ENCODE measurements at regions not wholly inside any gene's neighbourhood (a gene's known extent, or its start where the extent isn't known, plus 50 kb on each side); places are given as distances from the start of the nearest gene placed in this dataset.

DNA sequence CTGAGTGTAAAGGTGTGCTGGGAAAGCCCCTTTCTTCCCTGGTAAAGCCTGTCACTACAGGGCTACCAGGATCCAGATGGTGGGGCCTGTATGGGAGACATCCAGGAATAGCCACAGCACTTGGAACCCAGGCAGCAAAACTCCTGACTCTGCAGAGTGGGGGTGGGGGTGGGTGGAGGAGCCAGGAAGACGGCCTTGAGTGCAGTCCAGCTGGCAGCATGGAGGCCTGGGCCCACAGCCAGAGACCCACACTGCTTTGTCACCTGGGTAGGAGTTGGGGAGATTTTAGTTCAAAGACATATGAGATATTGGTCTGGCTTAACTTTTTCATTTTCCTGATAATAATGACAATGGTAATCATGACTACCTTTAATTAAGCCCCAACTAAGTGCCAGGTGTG, 116.7 kb upstream of the MRPS22 start:
- Histone ChIP-seq H3K27ac (ENCODE audit: extremely low read depth, low read depth, low read length) (no peak overlapping the region), H3K9me3 (replicated peaks; ENCODE audit: control insufficient read depth, insufficient read depth, low read depth, low read length) (no peaks in the 10 kb centered on the region), H3K79me2 (ENCODE audit: control insufficient read depth, insufficient read depth, low read length) (no peaks in the 10 kb centered on the region), H3K9me1 (ENCODE audit: control insufficient read depth, insufficient read depth, low read length) (no peaks in the 10 kb centered on the region), H2AFZ (ENCODE audit: low read depth, low read length) (no peak overlapping the region), H4K20me1 (replicated peaks; ENCODE audit: control insufficient read depth, insufficient read depth, low read length) (no peaks in the 10 kb centered on the region), H3K27me3 (ENCODE audit: control insufficient read depth in 2 of 2, insufficient read depth in 2 of 2, low read length in 2 of 2) (no peaks in the 10 kb centered on the region), H3K4me2 (ENCODE audit: insufficient read depth, low read length) (no peak overlapping the region), H3K4me3 (no peak overlapping the region), H3K9ac (ENCODE audit: insufficient read depth in 1 of 2, low read depth in 2 of 2, low read length in 2 of 2) (no peak overlapping the region), H3K36me3 (ENCODE audit: control insufficient read depth, insufficient read depth, low read length) (no peaks in the 10 kb centered on the region), H3K4me1 (replicated peaks in 1 of 2; ENCODE audit: control insufficient read depth in 2 of 2, insufficient read depth in 2 of 2, low read length in 2 of 2) (peaks cover 2 to 8% of the 10 kb centered on the region in 2 experiments; a peak in 3 of 5 replicates)
- DNase-seq (ENCODE audit: extremely low read depth in 1 of 4, low spot score in 3 of 4), result no peak
- 88% methylated on average over 1 of the region's 1 CpG for WGBS (ENCODE audit: insufficient coverage, low coverage, missing lambda C conversion rate)
- CTCF ChIA-PET (ENCODE audit: low intra/inter-chr PET ratio), result no interaction called here
- intact Hi-C loops (cut with micrococcal nuclease), result loop anchor here (10.0 kb wide), 1 partner anchor 98 kb away; no protein-coding TSS in a partner anchor
- no peak for ATAC-seq
- no TSS peak for BruUV-seq (replicated peaks)
- in situ Hi-C loops (cut with MboI), result no loop called here
- POLR2A ChIA-PET, result no interaction called here
- no peak for FAIRE-seq
- no peak for TF ChIP-seq ZNF551 (CRISPR knock-in tag; IDR thresholded peaks at IDR 0.05)
- TF ChIP-seq PTTG1 (tag; IDR thresholded peaks at IDR 0.05; ENCODE audit: low read depth), result no peak
- TF ChIP-seq FOXP1 (CRISPR knock-in tag; IDR thresholded peaks at IDR 0.05), result no peak
- TF ChIP-seq, protein P1, sequence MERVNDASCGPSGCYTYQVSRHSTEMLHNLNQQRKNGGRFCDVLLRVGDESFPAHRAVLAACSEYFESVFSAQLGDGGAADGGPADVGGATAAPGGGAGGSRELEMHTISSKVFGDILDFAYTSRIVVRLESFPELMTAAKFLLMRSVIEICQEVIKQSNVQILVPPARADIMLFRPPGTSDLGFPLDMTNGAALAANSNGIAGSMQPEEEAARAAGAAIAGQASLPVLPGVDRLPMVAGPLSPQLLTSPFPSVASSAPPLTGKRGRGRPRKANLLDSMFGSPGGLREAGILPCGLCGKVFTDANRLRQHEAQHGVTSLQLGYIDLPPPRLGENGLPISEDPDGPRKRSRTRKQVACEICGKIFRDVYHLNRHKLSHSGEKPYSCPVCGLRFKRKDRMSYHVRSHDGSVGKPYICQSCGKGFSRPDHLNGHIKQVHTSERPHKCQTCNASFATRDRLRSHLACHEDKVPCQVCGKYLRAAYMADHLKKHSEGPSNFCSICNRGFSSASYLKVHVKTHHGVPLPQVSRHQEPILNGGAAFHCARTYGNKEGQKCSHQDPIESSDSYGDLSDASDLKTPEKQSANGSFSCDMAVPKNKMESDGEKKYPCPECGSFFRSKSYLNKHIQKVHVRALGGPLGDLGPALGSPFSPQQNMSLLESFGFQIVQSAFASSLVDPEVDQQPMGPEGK (CRISPR knock-in tag; IDR thresholded peaks at IDR 0.05; ENCODE audit: borderline replicate concordance), result no peak
- TF ChIP-seq, protein P2, sequence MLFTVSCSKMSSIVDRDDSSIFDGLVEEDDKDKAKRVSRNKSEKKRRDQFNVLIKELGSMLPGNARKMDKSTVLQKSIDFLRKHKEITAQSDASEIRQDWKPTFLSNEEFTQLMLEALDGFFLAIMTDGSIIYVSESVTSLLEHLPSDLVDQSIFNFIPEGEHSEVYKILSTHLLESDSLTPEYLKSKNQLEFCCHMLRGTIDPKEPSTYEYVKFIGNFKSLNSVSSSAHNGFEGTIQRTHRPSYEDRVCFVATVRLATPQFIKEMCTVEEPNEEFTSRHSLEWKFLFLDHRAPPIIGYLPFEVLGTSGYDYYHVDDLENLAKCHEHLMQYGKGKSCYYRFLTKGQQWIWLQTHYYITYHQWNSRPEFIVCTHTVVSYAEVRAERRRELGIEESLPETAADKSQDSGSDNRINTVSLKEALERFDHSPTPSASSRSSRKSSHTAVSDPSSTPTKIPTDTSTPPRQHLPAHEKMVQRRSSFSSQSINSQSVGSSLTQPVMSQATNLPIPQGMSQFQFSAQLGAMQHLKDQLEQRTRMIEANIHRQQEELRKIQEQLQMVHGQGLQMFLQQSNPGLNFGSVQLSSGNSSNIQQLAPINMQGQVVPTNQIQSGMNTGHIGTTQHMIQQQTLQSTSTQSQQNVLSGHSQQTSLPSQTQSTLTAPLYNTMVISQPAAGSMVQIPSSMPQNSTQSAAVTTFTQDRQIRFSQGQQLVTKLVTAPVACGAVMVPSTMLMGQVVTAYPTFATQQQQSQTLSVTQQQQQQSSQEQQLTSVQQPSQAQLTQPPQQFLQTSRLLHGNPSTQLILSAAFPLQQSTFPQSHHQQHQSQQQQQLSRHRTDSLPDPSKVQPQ (CRISPR knock-in tag; IDR thresholded peaks at IDR 0.05; ENCODE audit: borderline replicate concordance), result no peak
- TF ChIP-seq ZNF347 (CRISPR knock-in tag; IDR thresholded peaks at IDR 0.05; ENCODE audit: low read depth), result no peak
- TF ChIP-seq CREM (IDR thresholded peaks at IDR 0.05; ENCODE audit: low read depth), result no peak
- TF ChIP-seq BACH1 (tag; IDR thresholded peaks at IDR 0.05), result no peak
- TF ChIP-seq, protein P3, sequence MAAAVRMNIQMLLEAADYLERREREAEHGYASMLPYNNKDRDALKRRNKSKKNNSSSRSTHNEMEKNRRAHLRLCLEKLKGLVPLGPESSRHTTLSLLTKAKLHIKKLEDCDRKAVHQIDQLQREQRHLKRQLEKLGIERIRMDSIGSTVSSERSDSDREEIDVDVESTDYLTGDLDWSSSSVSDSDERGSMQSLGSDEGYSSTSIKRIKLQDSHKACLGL (CRISPR knock-in tag; IDR thresholded peaks at IDR 0.05; ENCODE audit: borderline replicate concordance, poor library complexity, severe bottlenecking), result no peak
- no peak for TF ChIP-seq HDAC8 (tag; IDR thresholded peaks at IDR 0.05)
- TF ChIP-seq, protein P4, sequence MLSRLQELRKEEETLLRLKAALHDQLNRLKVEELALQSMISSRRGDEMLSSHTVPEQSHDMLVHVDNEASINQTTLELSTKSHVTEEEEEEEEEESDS (CRISPR knock-in tag; IDR thresholded peaks at IDR 0.05), result no peak
- TF ChIP-seq POLR2AphosphoS2 (IDR thresholded peaks at IDR 0.05; ENCODE audit: low read length), result no peak
- TF ChIP-seq TRIM24 (IDR thresholded peaks at IDR 0.05), result no peak
- TF ChIP-seq ERF (CRISPR knock-in tag; IDR thresholded peaks at IDR 0.05), result no peak
- TF ChIP-seq, protein P5, sequence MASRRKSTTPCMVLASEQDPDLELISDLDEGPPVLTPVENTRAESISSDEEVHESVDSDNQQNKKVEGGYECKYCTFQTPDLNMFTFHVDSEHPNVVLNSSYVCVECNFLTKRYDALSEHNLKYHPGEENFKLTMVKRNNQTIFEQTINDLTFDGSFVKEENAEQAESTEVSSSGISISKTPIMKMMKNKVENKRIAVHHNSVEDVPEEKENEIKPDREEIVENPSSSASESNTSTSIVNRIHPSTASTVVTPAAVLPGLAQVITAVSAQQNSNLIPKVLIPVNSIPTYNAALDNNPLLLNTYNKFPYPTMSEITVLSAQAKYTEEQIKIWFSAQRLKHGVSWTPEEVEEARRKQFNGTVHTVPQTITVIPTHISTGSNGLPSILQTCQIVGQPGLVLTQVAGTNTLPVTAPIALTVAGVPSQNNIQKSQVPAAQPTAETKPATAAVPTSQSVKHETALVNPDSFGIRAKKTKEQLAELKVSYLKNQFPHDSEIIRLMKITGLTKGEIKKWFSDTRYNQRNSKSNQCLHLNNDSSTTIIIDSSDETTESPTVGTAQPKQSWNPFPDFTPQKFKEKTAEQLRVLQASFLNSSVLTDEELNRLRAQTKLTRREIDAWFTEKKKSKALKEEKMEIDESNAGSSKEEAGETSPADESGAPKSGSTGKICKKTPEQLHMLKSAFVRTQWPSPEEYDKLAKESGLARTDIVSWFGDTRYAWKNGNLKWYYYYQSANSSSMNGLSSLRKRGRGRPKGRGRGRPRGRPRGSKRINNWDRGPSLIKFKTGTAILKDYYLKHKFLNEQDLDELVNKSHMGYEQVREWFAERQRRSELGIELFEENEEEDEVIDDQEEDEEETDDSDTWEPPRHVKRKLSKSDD (conservative IDR thresholded peaks at IDR 0.05; ENCODE audit: low read length), result no peak
